COLO668 (cell line): ENCODE measurements at regions not wholly inside any gene's neighbourhood (a gene's known extent, or its start where the extent isn't known, plus 50 kb on each side); places are given as distances from the start of the nearest gene placed in this dataset.
"Not testable (repeated sequence)": the region's sequence is repeated elsewhere in the genome, so short reads cannot be mapped to it uniquely, and the experiment has no call there.

Source experiments
- DNase-seq: peaks from one replicate; lab custom pipeline; 2025; ENCODE audit not compliant: unreplicated experiment; lab: John Stamatoyannopoulos, UW

DNA sequence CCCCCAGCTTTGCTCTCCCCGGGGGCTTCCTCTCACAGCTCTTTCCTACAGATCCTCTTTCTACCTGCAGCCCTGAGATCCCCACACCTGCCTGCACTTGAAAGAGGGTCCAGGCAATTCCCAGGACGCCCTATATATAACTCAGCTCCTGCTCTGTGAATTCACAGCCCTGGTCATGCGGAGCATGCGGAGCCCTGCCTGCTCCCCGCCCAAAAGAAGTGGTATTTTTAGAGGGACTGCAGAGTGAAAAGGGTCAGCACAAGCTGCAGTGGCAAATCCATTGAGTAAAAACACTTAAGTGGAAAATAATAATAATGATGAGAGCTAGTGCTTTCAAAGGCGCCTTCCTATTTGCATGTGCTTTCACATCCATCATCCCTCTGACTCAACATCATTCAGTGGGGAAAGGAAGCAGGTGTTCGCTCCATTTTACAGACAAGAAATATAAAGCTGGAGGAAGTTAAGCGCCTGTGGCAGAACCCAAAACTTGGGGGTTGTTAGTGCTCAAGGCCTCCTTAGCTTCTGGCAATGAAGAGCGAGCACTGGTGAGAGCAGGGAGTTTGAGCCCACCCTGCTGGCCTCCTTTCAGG lies 76.3 kb upstream of the LIPC start:
- peak; percentile 47 for DNase-seq

GRCh38 chr15:58355973-58356372 lies 75.8 kb upstream of the LIPC start:
- DNase-seq = peak; percentile 45

DNA sequence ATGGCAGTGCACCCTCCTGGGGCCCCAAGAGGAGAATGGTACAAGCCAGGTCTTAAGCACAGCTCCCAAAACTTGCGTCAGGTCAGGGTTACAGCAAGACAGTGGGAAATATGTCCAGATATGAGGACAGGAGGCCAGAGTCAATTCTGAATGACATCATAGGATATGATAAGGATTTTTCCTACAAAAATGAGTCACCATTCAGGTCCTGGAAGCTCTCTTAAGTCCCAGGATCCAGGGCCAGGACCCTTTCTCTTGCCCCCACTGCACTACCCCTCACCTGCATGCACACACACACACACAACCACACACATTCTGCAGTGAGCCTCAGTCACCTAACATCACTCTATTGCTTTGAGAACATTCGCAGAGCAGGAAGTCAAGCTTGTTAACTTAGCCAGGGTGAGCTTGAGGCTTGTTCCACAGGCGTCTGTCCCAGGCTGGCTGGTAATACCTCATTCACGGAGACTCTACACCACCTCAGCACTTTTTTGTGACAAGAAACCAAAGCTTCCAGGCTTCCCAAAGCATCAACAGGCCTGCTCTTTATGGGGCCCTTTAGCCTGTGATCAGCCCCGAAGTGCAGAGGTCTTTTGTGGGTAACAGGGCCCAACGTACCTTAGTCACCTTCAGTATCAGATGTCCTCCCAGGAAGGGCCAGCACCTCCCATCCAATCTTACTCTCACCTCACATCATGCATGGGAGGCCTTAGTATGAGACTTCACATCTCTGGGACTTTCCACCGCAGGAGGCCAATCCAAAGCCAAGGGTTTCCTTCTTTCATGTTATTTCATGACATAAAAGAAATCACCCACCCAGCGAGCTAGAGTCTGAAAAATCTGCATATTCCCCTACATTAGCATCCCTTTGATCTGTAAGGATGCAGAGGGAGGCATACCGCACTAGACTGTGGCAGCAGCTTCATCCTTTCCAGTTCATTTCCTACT lies 74.0 kb upstream of the LIPC start:
- DNase-seq = no peak

DNA sequence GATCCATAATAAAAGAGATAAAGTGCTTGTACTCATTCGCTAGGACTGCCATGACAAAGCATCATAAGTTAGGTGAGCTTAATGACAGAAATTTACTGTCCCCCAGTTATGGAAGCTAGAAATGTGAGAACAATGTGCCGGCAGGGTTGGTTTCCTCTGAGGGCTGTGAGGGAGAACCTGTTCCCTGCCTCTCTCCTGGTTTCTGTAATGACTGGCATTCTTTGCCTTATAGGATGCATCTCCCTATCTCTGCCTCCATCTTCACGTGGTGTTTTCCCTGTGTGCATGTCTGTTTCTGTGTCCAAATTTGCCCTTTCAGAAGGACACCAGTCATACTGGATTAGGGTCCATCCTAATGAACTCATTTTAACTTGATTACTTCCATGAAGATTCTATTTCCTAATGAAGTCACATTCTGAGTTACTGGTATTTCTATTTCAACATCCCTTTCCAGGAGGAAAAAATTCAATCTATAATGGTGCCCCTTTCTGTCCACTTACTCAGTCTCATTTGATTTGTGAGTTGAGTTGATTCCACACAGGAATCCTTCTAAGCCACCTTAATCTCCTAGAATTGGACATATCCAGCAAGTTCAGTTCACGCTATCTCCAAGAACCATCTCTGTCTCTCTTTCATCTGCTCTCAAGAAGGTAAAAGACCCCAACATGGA lies 71.2 kb upstream of the LIPC start:
- no peak for DNase-seq

- no peak for DNase-seq
These were observed 70.5 kb upstream of the LIPC start for GRCh38 chr15:58361273-58361759.

- DNase-seq = no peak
These were observed 69.4 kb upstream of the LIPC start for GRCh38 chr15:58362262-58362922.

GRCh38 chr15:58363118-58363517 lies 68.7 kb upstream of the LIPC start:
- DNase-seq = peak; percentile 38

DNA sequence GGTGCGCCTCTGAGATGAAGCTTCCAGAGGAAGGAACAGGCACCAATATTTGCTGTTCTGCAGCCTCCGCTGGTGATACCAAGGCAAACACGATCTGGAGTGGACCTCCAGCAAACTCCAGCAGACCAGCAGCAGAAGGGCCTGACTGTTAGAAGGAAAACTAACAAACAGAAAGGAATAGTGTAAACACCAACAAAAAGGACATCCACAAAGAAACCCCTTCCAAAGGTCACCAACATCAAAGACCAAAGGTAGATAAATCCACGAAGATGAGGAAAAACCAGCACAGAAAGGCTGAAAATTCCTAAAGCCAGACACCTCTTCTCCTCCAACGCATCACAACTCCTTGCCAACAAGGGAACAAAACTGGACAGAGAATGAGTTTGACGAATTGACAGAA lies 68.1 kb upstream of the LIPC start:
- DNase-seq = not testable (repeated sequence)

DNA sequence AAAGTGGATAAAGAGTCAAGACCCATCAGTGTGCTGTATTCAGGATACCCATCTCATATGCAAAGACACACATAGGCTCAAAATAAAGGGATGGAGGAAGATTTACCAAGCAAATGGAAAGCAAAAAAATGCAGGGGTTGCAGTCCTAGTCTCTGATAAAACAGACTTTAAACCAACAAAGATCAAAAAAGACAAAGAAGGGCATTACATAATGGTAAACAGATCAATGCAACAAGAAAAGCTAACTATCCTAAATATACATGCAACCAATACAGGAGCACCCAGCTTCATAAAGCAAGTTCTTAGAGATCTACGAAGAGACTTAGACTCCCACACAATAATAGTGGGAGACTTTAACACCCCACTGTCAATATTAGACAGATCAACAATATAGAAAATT lies 66.7 kb upstream of the LIPC start:
- DNase-seq = not testable (repeated sequence)

- no peak for DNase-seq
These were observed 62.5 kb upstream of the LIPC start for GRCh38 chr15:58369261-58369701.

DNA sequence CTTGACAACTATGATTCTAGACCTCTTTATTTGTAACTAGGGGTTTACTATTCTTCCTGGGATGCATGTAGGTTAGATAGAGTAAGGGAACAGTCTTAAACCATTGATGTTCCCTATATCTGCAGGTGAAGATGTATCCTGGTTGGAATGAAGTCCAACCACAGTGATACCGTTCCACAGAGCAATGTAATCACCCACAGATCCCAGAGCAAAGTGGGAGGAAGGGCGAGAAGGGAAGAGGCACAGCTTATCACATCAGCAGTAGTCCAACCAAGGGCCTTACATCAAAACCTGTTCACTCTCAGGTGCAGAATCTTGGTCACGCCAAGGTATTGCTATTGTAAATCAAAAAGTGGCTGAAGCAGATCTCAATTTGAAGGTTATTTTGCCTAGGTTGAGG lies 61.8 kb upstream of the LIPC start:
- DNase-seq = no peak

DNA sequence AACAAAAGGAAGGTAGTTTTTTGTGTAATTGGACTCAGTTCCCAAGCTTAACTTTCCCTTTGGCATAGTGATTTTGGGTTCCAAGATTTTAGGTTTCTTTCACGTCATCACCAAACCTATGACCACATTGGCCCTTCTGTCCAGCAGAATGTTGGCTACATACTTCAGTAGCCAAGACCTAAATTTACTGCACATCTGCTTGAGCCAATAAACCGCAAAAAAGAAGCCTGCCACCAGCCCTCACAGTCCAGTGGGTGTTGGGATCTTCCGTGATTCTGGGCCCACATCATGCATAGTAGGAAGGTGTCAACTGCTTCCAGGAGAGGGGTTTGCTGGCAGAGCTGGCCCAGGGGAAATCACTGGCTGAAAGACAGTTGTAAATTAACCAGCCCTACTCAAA lies 57.6 kb upstream of the LIPC start:
- no peak for DNase-seq

DNA sequence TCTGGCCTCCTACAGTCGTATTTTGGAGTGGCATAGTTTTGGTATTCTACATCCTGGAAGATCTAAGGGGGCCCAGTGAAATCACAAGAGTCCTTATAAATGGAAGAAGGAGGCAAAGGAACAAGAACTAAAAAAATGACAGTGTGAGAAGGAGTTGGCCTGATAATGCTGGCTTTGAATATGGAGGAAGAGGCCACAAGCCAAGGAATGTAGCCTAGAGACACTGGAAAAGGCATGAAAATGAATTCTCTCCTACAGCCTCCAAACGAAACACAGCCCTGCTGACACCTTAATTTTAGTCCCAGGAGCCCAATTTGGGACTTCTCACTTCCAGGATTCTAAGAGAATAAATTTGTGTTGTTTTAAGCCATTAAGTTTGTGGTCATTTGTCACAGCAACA lies 54.6 kb upstream of the LIPC start:
- DNase-seq = no peak

- DNase-seq = no peak
These were observed 53.3 kb upstream of the LIPC start for GRCh38 chr15:58378241-58379085.

- DNase-seq = not testable (repeated sequence)
These were observed 52.3 kb upstream of the LIPC start for GRCh38 chr15:58379454-58379853.

GRCh38 chr15:58380280-58380945 lies 51.4 kb upstream of the LIPC start:
- DNase-seq = no peak

- no peak for DNase-seq
These were observed 50.1 kb upstream of the LIPC start for GRCh38 chr15:58381697-58382096.
